A549 (cell line): ENCODE measurements at regions not wholly inside any gene's neighbourhood (a gene's known extent, or its start where the extent isn't known, plus 50 kb on each side); places are given as distances from the start of the nearest gene placed in this dataset.

Experiments
- ATAC-seq, 2 experiments: fragments of 200-7000 bp in 1 of 2; fragments of >200 bp in 1 of 2; cut with Nextera tagmentation in 1 of 2; cut with Tn5 transposase in 1 of 2; 3 replicates each; pipeline versions ENCODE4 v1.8.0 to v1.9.1; 2018 to 2020; ENCODE audit warnings: mild to moderate bottlenecking in 1 of 2, moderate library complexity in 1 of 2
- CTCF ChIA-PET: fragments of 300-600 bp; sonication (Branson Sonifier 250); formaldehyde crosslinking; extraction: SDS; loops from one replicate; lab custom pipeline; 2021; ENCODE audit warnings: antibody characterized with exemption, inconsistent platforms; lab: Yijun Ruan, JAX
- POLR2A ChIA-PET: fragments of 350-600 bp; formaldehyde crosslinking; extraction: SDS; loops from one replicate; lab custom pipeline; 2021; ENCODE audit warnings: antibody characterized with exemption, inconsistent platforms; lab: Yijun Ruan, JAX
- DNase-seq, 2 experiments: peaks; one replicate each; pipeline versions ENCODE4 v3.0.0 to v3.0.0-alpha.2; 2011 to 2016; ENCODE audit warnings: low read depth in 1 of 2, low spot score in 1 of 2
- FAIRE-seq: peaks from 2 replicates; lab custom pipeline; 2011; peaks lifted over from hg19 to GRCh38; lab: Jason Lieb, UNC
- H3K27ac ChIP-seq, 2 experiments: fragments of >200 bp; sonication (Bioruptor Twin); formaldehyde crosslinking; 3 replicates each; pipeline ENCODE4 v1.5.1; 2016 to 2017
- H3K4me1 ChIP-seq: fragments of >200 bp; sonication (Bioruptor Twin); formaldehyde crosslinking; 3 replicates; pipeline ENCODE4 v1.6.1; 2016
- H3K4me2 ChIP-seq: fragments of >200 bp; sonication (Bioruptor Twin); formaldehyde crosslinking; 3 replicates; pipeline ENCODE4 v1.6.1; 2016
- H3K4me3 ChIP-seq: fragments of >200 bp; sonication (Bioruptor Twin); formaldehyde crosslinking; 3 replicates; pipeline ENCODE4 v1.5.1; 2016
- H3K9me3 ChIP-seq: fragments of >200 bp; sonication (Bioruptor Twin); formaldehyde crosslinking; 3 replicates; pipeline ENCODE4 v1.6.1; 2016
- CBX2 ChIP-seq: fragments of 200-600 bp; sonication (generic); IDR thresholded peaks from 2 replicates; pipeline ENCODE4 v1.6.1; 2016; ENCODE audit warnings: low read depth, mild to moderate bottlenecking, borderline replicate concordance
- CBX8 ChIP-seq: fragments of 200-600 bp; sonication (generic); IDR thresholded peaks from 2 replicates; pipeline ENCODE4 v1.6.1; 2016
- CHD2 ChIP-seq: fragments of 150-350 bp; IDR thresholded peaks from 2 replicates; pipeline ENCODE4 v1.6.1; 2014; ENCODE audit warnings: low read length; ENCODE audit not compliant: partially characterized antibody
- EP300 ChIP-seq, 2 experiments: fragments of >200 bp; sonication (Bioruptor Twin); formaldehyde crosslinking; IDR thresholded peaks; 2 replicates in 1 of 2; 3 replicates in 1 of 2; pipeline ENCODE4 v1.6.1; 2016 to 2017
- FOSL2 ChIP-seq, 2 experiments: fragments of 450-650 bp in 1 of 2; fragments of >200 bp in 1 of 2; sonication (Bioruptor Twin) in 1 of 2; formaldehyde crosslinking; IDR thresholded peaks; 2 replicates each; pipeline versions ENCODE4 v1.5.0 to v1.6.1; 2016 to 2020; ENCODE audit warnings: mild to moderate bottlenecking in 1 of 2, moderate library complexity in 1 of 2
- GATA3 ChIP-seq: IDR thresholded peaks from 2 replicates; pipeline ENCODE4 v1.6.1; 2012; ENCODE audit warnings: borderline replicate concordance
- HDAC2 ChIP-seq: fragments of 200-600 bp; sonication (generic); IDR thresholded peaks from 2 replicates; pipeline ENCODE4 v1.6.1; 2016
- HEYL ChIP-seq: fragments of 250-450 bp; sonication (Bioruptor Pico); IDR thresholded peaks from 2 replicates; pipeline ENCODE4 v1.8.0; 2021; ENCODE audit warnings: mild to moderate bottlenecking, moderate library complexity
- HOXB5 ChIP-seq: fragments of 250-450 bp; sonication (Bioruptor Pico); IDR thresholded peaks from 2 replicates; pipeline ENCODE4 v1.5.0; 2020; ENCODE audit warnings: mild to moderate bottlenecking, moderate library complexity
- JUN ChIP-seq, 2 experiments: fragments of >200 bp; sonication (Bioruptor Twin); formaldehyde crosslinking; IDR thresholded peaks; 2 replicates in 1 of 2; 3 replicates in 1 of 2; pipeline ENCODE4 v1.6.1; 2016 to 2017
- JUNB ChIP-seq: fragments of >200 bp; sonication (Bioruptor Twin); formaldehyde crosslinking; IDR thresholded peaks from 2 replicates; pipeline ENCODE4 v1.6.1; 2016
- KDM1A ChIP-seq: fragments of 200-600 bp; sonication (generic); IDR thresholded peaks from 2 replicates; pipeline ENCODE4 v1.6.1; 2016; ENCODE audit warnings: low read depth, mild to moderate bottlenecking
- NFE2L2 ChIP-seq: fragments of 150-350 bp; conservative IDR thresholded peaks from 2 replicates; pipeline ENCODE4 v1.6.1; 2014; ENCODE audit warnings: low read length
- PHF8 ChIP-seq: fragments of 200-600 bp; sonication (generic); IDR thresholded peaks from 2 replicates; pipeline ENCODE4 v1.6.1; 2016; ENCODE audit warnings: low read depth, mild to moderate bottlenecking, antibody characterized with exemption, moderate library complexity, borderline replicate concordance
- RAD21 ChIP-seq, 2 experiments: fragments of >200 bp in 1 of 2; sonication (Bioruptor Twin) in 1 of 2; formaldehyde crosslinking in 1 of 2; IDR thresholded peaks in 1 of 2; conservative IDR thresholded peaks in 1 of 2; 2 replicates in 1 of 2; 3 replicates in 1 of 2; pipeline ENCODE4 v1.6.1; 2012 to 2018; ENCODE audit warnings: inconsistent platforms in 1 of 2
- RARB ChIP-seq: fragments of 250-450 bp; sonication (Bioruptor Pico); IDR thresholded peaks from 2 replicates; pipeline ENCODE4 v1.8.0; 2021; ENCODE audit warnings: mild to moderate bottlenecking, moderate library complexity
- RFX5 ChIP-seq: fragments of 450-650 bp; IDR thresholded peaks from 2 replicates; pipeline ENCODE4 v1.7.1; 2014; ENCODE audit warnings: antibody characterized with exemption, mild to moderate bottlenecking, moderate library complexity
- SMC3 ChIP-seq: fragments of >200 bp; sonication (Bioruptor Twin); formaldehyde crosslinking; IDR thresholded peaks from 3 replicates; pipeline ENCODE4 v1.6.1; 2018; ENCODE audit warnings: inconsistent platforms
- SREBF2 ChIP-seq: fragments of 450-650 bp; IDR thresholded peaks from 2 replicates; pipeline ENCODE4 v1.6.1; 2014; ENCODE audit warnings: mild to moderate bottlenecking, moderate library complexity
- TFCP2L1 ChIP-seq: fragments of 250-450 bp; sonication (Bioruptor Pico); IDR thresholded peaks from 2 replicates; pipeline ENCODE4 v1.5.0; 2021; ENCODE audit warnings: mild to moderate bottlenecking
- ZSCAN20 ChIP-seq: fragments of 250-450 bp; sonication (Bioruptor Pico); IDR thresholded peaks from 2 replicates; pipeline ENCODE4 v1.8.0; 2022; ENCODE audit warnings: mild to moderate bottlenecking, moderate library complexity
- WGBS: methylation state at CpG from one replicate; pipeline ENCODE4 v1.1.6; 2017; ENCODE audit errors: missing lambda C conversion rate; 5-methylcytosine and 5-hydroxymethylcytosine counted together
- TF ChIP-seq, protein P1 (sequence below): IDR thresholded peaks from 2 replicates; pipeline ENCODE4 v1.6.1; 2012

DNA sequence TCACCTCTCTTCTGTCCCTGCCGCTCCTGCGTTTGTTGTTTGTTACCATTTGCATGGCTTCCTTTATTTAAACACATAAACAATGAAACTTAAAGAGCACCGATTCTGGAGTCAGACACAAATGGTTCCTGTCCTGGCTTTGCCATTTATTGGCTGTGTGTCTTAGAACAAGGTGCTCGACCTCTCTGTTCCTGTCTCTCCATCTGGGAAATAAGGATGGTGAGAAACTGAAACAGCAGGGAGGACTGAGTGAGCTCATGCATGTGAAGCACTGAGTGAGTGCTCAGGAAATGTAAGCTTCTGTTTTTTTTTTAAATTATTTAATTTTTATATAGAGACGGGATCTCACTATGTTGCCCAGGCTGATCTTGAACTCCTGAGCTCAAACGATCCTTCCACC, 148.2 kb upstream of the WNT4 start:
- H3K4me3 ChIP-seq, result no peak overlapping the region
- ChIA-PET POLR2A (no interaction called here), CTCF (interaction anchor here (4.1 kb wide), 1 partner anchor 15 kb away, joined by 15 read pairs; no protein-coding TSS in a partner anchor)
- no peaks in the 10 kb centered on the region for H3K4me1 ChIP-seq
- FAIRE-seq, result no peak
- H3K27ac ChIP-seq, result no peak overlapping the region
- WGBS, result 65% methylated on average over 6 of the region's 6 CpGs
- H3K9me3 ChIP-seq, result no peaks in the 10 kb centered on the region
- TF ChIP-seq GATA3, result no peak
- no peak for TF ChIP-seq JUNB
- no peak for ATAC-seq
- H3K4me2 ChIP-seq, result no peak overlapping the region
- no peak for DNase-seq

DNA sequence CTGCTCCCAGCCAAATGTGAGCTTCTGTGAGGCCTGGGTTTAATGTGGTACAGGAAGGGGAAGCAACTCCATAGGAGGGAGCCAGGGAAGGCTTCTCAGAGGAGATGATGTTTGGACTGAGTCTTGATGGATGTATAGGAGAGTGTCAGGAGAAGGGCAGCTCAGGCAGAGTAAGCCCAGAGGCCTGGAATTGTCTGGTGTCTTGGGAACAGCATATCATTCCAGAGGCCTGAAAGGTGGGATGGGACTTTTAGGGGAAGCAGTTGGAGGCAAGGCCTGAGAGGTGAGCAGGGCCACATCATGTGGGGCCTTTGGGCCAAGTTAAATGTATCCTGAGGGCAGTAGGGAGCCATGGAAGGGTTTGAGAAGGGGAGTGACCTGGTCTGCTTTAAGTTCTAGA, 148.6 kb upstream of the WNT4 start:
- H3K27ac ChIP-seq, result no peak overlapping the region
- TF ChIP-seq TFCP2L1 (CRISPR knock-in tag), result no peak
- TF ChIP-seq HDAC2, result no peak
- TF ChIP-seq FOSL2 (IDR thresholded peaks at IDR 0.05), result no peak
- no peak for TF ChIP-seq FOSL2 (CRISPR knock-in tag; IDR thresholded peaks at IDR 0.05)
- no peak for TF ChIP-seq CBX8
- no peak for TF ChIP-seq RFX5
- no peaks in the 10 kb centered on the region for H3K9me3 ChIP-seq
- FAIRE-seq (no peak), DNase-seq (no peak), ATAC-seq (no peak)
- no peak overlapping the region for H3K4me2 ChIP-seq
- ChIA-PET CTCF (interaction anchor here (4.1 kb wide), 1 partner anchor 16 kb away, joined by 15 read pairs; no protein-coding TSS in a partner anchor), POLR2A (no interaction called here)
- H3K4me3 ChIP-seq, result no peak overlapping the region
- H3K4me1 ChIP-seq, result no peaks in the 10 kb centered on the region

- POLR2A ChIA-PET, result no interaction called here
These were observed 149.3 kb upstream of the WNT4 start for GRCh38 chr1:22292011-22292788.

GRCh38 chr1:22295396-22295795, 152.5 kb upstream of the WNT4 start:
- ChIA-PET POLR2A (no interaction called here), CTCF (interaction anchor here (1.1 kb wide), 1 partner anchor 32 kb away, joined by 3 read pairs; no protein-coding TSS in a partner anchor)
- no peak for ATAC-seq
- 34% methylated on average over 2 of the region's 2 CpGs for WGBS
- DNase-seq, result no peak
- no peak for FAIRE-seq
- H3K4me1 ChIP-seq, result no peaks in the 10 kb centered on the region
- H3K4me2 ChIP-seq, result no peak overlapping the region
- no peaks in the 10 kb centered on the region for H3K9me3 ChIP-seq
- no peak overlapping the region for H3K27ac ChIP-seq
- TF ChIP-seq JUNB, result no peak
- TF ChIP-seq EP300 (IDR thresholded peaks at IDR 0.05), result no peak
- no peak for TF ChIP-seq RARB (CRISPR knock-in tag)
- TF ChIP-seq KDM1A, result no peak
- no peak for TF ChIP-seq CBX2
- no peak for TF ChIP-seq ZSCAN20 (CRISPR knock-in tag)
- TF ChIP-seq PHF8, result no peak
- no peak for TF ChIP-seq RAD21 (conservative IDR thresholded peaks at IDR 0.05 in 1 of 2, IDR thresholded peaks at IDR 0.05 in 1 of 2)
- no peak for TF ChIP-seq HEYL
- no peak for TF ChIP-seq CBX8
- no peak for TF ChIP-seq CHD2
- TF ChIP-seq SREBF2, result no peak
- TF ChIP-seq, protein P1, sequence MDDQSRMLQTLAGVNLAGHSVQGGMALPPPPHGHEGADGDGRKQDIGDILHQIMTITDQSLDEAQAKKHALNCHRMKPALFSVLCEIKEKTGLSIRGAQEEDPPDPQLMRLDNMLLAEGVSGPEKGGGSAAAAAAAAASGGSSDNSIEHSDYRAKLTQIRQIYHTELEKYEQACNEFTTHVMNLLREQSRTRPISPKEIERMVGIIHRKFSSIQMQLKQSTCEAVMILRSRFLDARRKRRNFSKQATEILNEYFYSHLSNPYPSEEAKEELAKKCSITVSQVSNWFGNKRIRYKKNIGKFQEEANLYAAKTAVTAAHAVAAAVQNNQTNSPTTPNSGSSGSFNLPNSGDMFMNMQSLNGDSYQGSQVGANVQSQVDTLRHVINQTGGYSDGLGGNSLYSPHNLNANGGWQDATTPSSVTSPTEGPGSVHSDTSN, result no peak
- TF ChIP-seq NFE2L2, result no peak
- H3K4me3 ChIP-seq, result no peak overlapping the region

More at GRCh38 chr1:22292011-22292788, 149.3 kb upstream of the WNT4 start:
- FAIRE-seq, result no peak
- ATAC-seq, result no peak
- WGBS, result 63% methylated on average over 12 of the region's 16 CpGs
- Histone ChIP-seq H3K4me1 (no peaks in the 10 kb centered on the region), H3K9me3 (no peaks in the 10 kb centered on the region), H3K4me2 (no peak overlapping the region), H3K27ac (no peak overlapping the region), H3K4me3 (no peak overlapping the region)
- no peak for DNase-seq
- TF ChIP-seq JUN (IDR thresholded peaks at IDR 0.05), result no peak
- no peak for TF ChIP-seq EP300 (IDR thresholded peaks at IDR 0.05)
- no peak for TF ChIP-seq HOXB5 (CRISPR knock-in tag)
- TF ChIP-seq SMC3, result no peak
- no peak for TF ChIP-seq HEYL
- TF ChIP-seq SREBF2, result no peak
- CTCF ChIA-PET, result interaction anchor here (1.2 to 4.1 kb wide), 3 partner anchors 13 to 160 kb away, joined by 3 to 15 read pairs (median 3); no protein-coding TSS in a partner anchor
